HUES64 (cell line): ENCODE measurements at regions not wholly inside any gene's neighbourhood (a gene's known extent, or its start where the extent isn't known, plus 50 kb on each side); places are given as distances from the start of the nearest gene placed in this dataset.
"Not testable (repeated sequence)": the region's sequence is repeated elsewhere in the genome, so short reads cannot be mapped to it uniquely, and the experiment has no call there.

Experiments used
- H3K27ac ChIP-seq: 2 replicates; pipeline ENCODE4 v1.7.0; 2013; ENCODE audit warnings: low read depth, low read length, inconsistent platforms
- H3K27me3 ChIP-seq: 2 replicates; pipeline ENCODE4 v1.6.1; 2013; ENCODE audit warnings: mild to moderate bottlenecking, low read length; ENCODE audit not compliant: insufficient read depth
- H3K36me3 ChIP-seq: 2 replicates; pipeline ENCODE4 v1.6.1; 2013; ENCODE audit warnings: mild to moderate bottlenecking, low read length; ENCODE audit not compliant: insufficient read depth
- H3K4me1 ChIP-seq: 2 replicates; pipeline ENCODE4 v1.6.1; 2013; ENCODE audit warnings: mild to moderate bottlenecking, low read length, moderate library complexity; ENCODE audit not compliant: insufficient read depth
- H3K4me3 ChIP-seq: 2 replicates; pipeline ENCODE4 v1.5.1; 2013; ENCODE audit warnings: mild to moderate bottlenecking, low read length, moderate library complexity
- H3K9ac ChIP-seq: 2 replicates; pipeline ENCODE4 v1.6.1; 2013; ENCODE audit warnings: mild to moderate bottlenecking, low read depth, low read length
- H3K9me3 ChIP-seq: 2 replicates; pipeline ENCODE4 v1.6.1; 2013; ENCODE audit warnings: low read depth, low read length; ENCODE audit not compliant: insufficient read depth
- WGBS: fragments of 150-250, 120-280 bp; methylation state at CpG from one replicate; pipeline ENCODE4 v1.1.7; 2013; ENCODE audit warnings: missing lambda C conversion rate; 5-methylcytosine and 5-hydroxymethylcytosine counted together

GRCh38 chr17:71798701-71799100 lies 322.1 kb upstream of the SOX9 start:
- WGBS = 94% methylated on average over 2 of the region's 2 CpGs

GRCh38 chr17:71799657-71800056 lies 321.2 kb upstream of the SOX9 start:
- Histone ChIP-seq H3K4me1 (no peaks in the 10 kb centered on the region), H3K9ac (no peak overlapping the region), H3K9me3 (no peaks in the 10 kb centered on the region), H3K27ac (no peak overlapping the region), H3K36me3 (no peaks in the 10 kb centered on the region), H3K27me3 (no peaks in the 10 kb centered on the region), H3K4me3 (no peak overlapping the region)
- whole genome bisulfite sequencing = 93% methylated on average over 3 of the region's 3 CpGs

More at GRCh38 chr17:71798701-71799100, 322.1 kb upstream of the SOX9 start:
- Histone ChIP-seq H3K4me3 (no peak overlapping the region), H3K27ac (no peak overlapping the region), H3K36me3 (no peaks in the 10 kb centered on the region), H3K9me3 (no peaks in the 10 kb centered on the region), H3K4me1 (no peaks in the 10 kb centered on the region), H3K9ac (no peak overlapping the region), H3K27me3 (no peaks in the 10 kb centered on the region)

GRCh38 chr17:71801301-71801700 lies 319.5 kb upstream of the SOX9 start:
- Histone ChIP-seq H3K9ac (no peak overlapping the region), H3K36me3 (no peaks in the 10 kb centered on the region), H3K4me3 (no peak overlapping the region), H3K4me1 (no peaks in the 10 kb centered on the region), H3K27ac (no peak overlapping the region), H3K9me3 (no peaks in the 10 kb centered on the region), H3K27me3 (no peaks in the 10 kb centered on the region)
- 97% methylated on average over 6 of the region's 6 CpGs for WGBS

DNA sequence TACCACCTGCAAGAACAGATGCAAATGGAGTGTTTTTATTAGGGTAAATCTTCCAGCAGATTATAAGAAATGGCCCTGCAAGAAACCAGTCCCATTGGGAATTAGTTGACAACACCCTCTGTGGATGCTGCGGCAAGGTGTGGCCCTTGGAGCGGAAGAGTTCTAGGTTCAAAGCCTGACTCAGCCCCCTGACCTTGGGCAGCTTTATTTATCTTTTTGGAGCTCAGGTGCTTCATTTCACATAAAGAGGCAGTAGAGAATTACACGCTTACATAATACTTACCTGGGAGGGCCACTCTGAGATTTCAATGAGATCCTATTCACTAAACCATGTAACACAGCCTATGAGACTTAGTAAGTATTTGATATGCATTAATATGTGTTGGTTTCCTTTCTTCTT lies 318.2 kb upstream of the SOX9 start:
- no peaks in the 10 kb centered on the region for H3K9me3 ChIP-seq
- no peak overlapping the region for H3K27ac ChIP-seq
- no peak overlapping the region for H3K9ac ChIP-seq
- H3K4me1 ChIP-seq = no peaks in the 10 kb centered on the region
- H3K4me3 ChIP-seq = no peak overlapping the region
- H3K36me3 ChIP-seq = no peaks in the 10 kb centered on the region
- WGBS = 96% methylated on average over 3 of the region's 3 CpGs
- H3K27me3 ChIP-seq = no peaks in the 10 kb centered on the region

DNA sequence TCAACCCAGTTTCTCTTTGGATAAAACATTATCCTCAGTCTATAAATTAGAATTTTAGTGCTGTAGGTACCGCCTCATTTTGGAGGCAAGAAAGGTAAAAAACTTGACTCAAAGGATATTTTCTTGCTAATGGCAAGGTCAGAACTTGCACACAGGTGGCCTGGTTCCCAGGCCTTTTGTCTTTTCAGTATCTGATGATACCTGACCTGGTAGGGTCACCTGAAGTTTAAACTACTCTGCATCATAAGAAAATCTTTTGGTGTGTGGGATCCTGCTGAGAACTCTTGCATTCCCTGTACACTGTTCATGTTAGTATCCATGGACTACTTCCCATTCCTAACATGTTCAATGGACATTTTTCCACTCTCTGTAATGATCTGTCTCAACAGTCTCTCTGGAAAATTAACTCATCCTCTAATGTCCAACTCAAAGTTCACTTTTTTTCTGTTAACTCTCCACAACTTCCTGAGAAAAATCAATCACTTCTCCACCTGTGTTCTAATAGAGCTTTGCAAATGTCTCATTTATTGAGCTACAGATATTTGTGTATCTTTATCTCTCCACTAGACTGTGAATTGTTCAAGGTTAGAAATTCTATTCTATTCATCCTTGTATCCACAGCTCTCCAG lies 317.1 kb upstream of the SOX9 start:
- Histone ChIP-seq H3K4me1 (no peaks in the 10 kb centered on the region), H3K36me3 (no peaks in the 10 kb centered on the region), H3K9ac (no peak overlapping the region), H3K4me3 (no peak overlapping the region), H3K27ac (no peak overlapping the region), H3K9me3 (no peaks in the 10 kb centered on the region), H3K27me3 (no peaks in the 10 kb centered on the region)
- 100% methylated on average over 1 of the region's 1 CpG for WGBS

- H3K4me3 ChIP-seq = no peak overlapping the region
- no peaks in the 10 kb centered on the region for H3K36me3 ChIP-seq
- no peak overlapping the region for H3K9ac ChIP-seq
- H3K9me3 ChIP-seq = no peaks in the 10 kb centered on the region; the same call in 1 of the 2 replicates
- H3K27me3 ChIP-seq = no peaks in the 10 kb centered on the region
- no peaks in the 10 kb centered on the region for H3K4me1 ChIP-seq
- H3K27ac ChIP-seq = no peak overlapping the region
Measured at GRCh38 chr17:71809537-71809936, 311.3 kb upstream of the SOX9 start.

- not testable (repeated sequence) for H3K9me3 ChIP-seq, H3K36me3 ChIP-seq, H3K9ac ChIP-seq, H3K27me3 ChIP-seq, H3K27ac ChIP-seq, H3K4me1 ChIP-seq, H3K4me3 ChIP-seq
Measured at GRCh38 chr17:71813861-71814260, 307.0 kb upstream of the SOX9 start.

- H3K9ac ChIP-seq = no peak overlapping the region
- no peaks in the 10 kb centered on the region for H3K36me3 ChIP-seq
- no peaks in the 10 kb centered on the region for H3K9me3 ChIP-seq
- H3K27me3 ChIP-seq = no peaks in the 10 kb centered on the region
- no peak overlapping the region for H3K27ac ChIP-seq
- no peak overlapping the region for H3K4me3 ChIP-seq
- peaks cover 15% of the 10 kb centered on the region; the same call in 1 of the 2 replicates for H3K4me1 ChIP-seq
- WGBS = 98% methylated on average over 4 of the region's 4 CpGs
Measured at GRCh38 chr17:71821511-71821910, 299.3 kb upstream of the SOX9 start.

DNA sequence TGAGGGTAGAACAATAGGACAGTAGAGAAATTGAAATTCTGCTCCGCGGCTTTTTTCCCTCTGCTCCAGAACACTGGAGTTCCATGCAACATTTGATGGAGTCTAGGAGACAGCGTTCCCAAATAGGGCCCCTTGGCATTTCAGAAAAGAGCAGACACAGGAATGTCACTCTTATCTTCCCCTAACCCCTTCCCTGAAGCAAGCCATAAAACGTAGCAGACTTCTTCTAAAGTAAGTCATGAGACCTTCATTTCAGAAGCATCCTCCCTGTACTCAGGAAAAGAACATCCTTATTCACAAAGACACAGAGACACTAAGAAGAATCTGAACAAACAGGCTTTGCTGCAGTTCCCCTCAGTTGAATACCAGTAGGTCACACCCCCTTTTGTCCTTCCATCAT lies 296.1 kb upstream of the SOX9 start:
- Histone ChIP-seq H3K27ac (no peak overlapping the region), H3K9me3 (no peaks in the 10 kb centered on the region), H3K4me1 (peaks cover 43% of the 10 kb centered on the region), H3K4me3 (no peak overlapping the region), H3K9ac (no peak overlapping the region), H3K27me3 (no peaks in the 10 kb centered on the region), H3K36me3 (no peaks in the 10 kb centered on the region)
- 93% methylated on average over 4 of the region's 4 CpGs for WGBS

DNA sequence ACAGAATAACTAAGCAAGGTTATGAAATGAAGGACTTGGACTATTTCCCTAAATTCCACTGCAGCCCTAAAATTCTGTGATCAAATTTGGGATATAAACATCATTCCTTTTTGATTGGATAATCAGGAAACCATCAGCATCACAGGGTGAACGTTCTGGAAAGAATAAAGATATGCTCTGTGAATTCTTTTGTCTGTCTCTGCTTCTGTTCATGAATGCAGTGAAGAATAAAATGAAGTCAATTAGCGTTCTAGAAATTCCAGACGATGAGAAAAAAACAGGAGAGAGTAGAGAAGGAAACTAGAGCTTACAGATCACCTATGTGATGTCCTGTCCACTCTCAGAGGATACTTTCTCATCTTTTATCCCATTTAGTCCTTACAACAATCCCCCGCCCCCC lies 295.1 kb upstream of the SOX9 start:
- Histone ChIP-seq H3K36me3 (no peaks in the 10 kb centered on the region), H3K4me3 (no peak overlapping the region), H3K9ac (no peak overlapping the region), H3K9me3 (no peaks in the 10 kb centered on the region), H3K4me1 (peaks cover 52% of the 10 kb centered on the region), H3K27me3 (no peaks in the 10 kb centered on the region), H3K27ac (no peak overlapping the region)
- 93% methylated on average over 4 of the region's 4 CpGs for WGBS

GRCh38 chr17:71828182-71828596 lies 292.6 kb upstream of the SOX9 start:
- peaks cover 62% of the 10 kb centered on the region for H3K4me1 ChIP-seq
- no peaks in the 10 kb centered on the region for H3K36me3 ChIP-seq
- H3K27me3 ChIP-seq = no peaks in the 10 kb centered on the region
- no peaks in the 10 kb centered on the region for H3K9me3 ChIP-seq
- H3K27ac ChIP-seq = peak overlapping the region; percentile 85; the same call in 1 of the 2 replicates
- no peak overlapping the region for H3K9ac ChIP-seq
- H3K4me3 ChIP-seq = no peak overlapping the region; the same call in 1 of the 2 replicates
- 7% methylated on average over 5 of the region's 5 CpGs for WGBS

GRCh38 chr17:71830866-71831265 lies 290.0 kb upstream of the SOX9 start:
- Histone ChIP-seq H3K4me1 (peaks cover 47% of the 10 kb centered on the region), H3K27me3 (no peaks in the 10 kb centered on the region), H3K9me3 (no peaks in the 10 kb centered on the region), H3K36me3 (no peaks in the 10 kb centered on the region), H3K9ac (no peak overlapping the region), H3K27ac (no peak overlapping the region), H3K4me3 (no peak overlapping the region)
- 49% methylated on average over 7 of the region's 7 CpGs for WGBS
